ENCODE measurements at regions not wholly inside any gene's neighbourhood (a gene's known extent, or its start where the extent isn't known, plus 50 kb on each side); places are given as distances from the start of the nearest gene placed in this dataset.

- H3K4me1 ChIP-seq (ENCODE audit: insufficient read depth, low read length): no peaks in the 10 kb centered on the region
- no peak overlapping the region for H2AFZ ChIP-seq (ENCODE audit: low read depth, low read length)
- no peaks in the 10 kb centered on the region for H3K36me3 ChIP-seq (ENCODE audit: insufficient read depth, low read length)
- no peaks in the 10 kb centered on the region for H3K79me2 ChIP-seq (ENCODE audit: insufficient read depth, low read length)
- no peaks in the 10 kb centered on the region for H3K9me3 ChIP-seq (ENCODE audit: insufficient read depth, low read length, severe bottlenecking)
- H3K27me3 ChIP-seq (ENCODE audit: insufficient read depth, low read length, poor library complexity): peaks cover 40% of the 10 kb centered on the region
- H3K4me2 ChIP-seq (ENCODE audit: insufficient read depth, low read length): no peak overlapping the region
- H3K4me3 ChIP-seq (ENCODE audit: low read depth in 1 of 2, low read length in 2 of 2): no peak overlapping the region
- no peak overlapping the region for H3K9ac ChIP-seq (ENCODE audit: low read depth, low read length)
- DNase-seq (no peak), ATAC-seq (ENCODE audit: insufficient read depth, low read depth) (no peak)
- no peak overlapping the region for H3K27ac ChIP-seq (ENCODE audit: low read length)
- H4K20me1 ChIP-seq (ENCODE audit: insufficient read depth, low read length): no peaks in the 10 kb centered on the region
- TF ChIP-seq EZH2 (IDR thresholded peaks at IDR 0.05; ENCODE audit: borderline replicate concordance, low read depth, low read length, severe bottlenecking) (no peak), CTCF (IDR thresholded peaks at IDR 0.05; ENCODE audit: borderline replicate concordance, extremely low read depth, low read length, poor library complexity, severe bottlenecking) (no peak)
These were observed 85.6 kb upstream of the HOXC13 start for GRCh38 chr12:53852992-53853391.

- Histone ChIP-seq H4K20me1 (ENCODE audit: insufficient read depth, low read length) (no peaks in the 10 kb centered on the region), H3K4me2 (ENCODE audit: insufficient read depth, low read length) (no peak overlapping the region), H3K9ac (ENCODE audit: low read depth, low read length) (no peak overlapping the region), H3K36me3 (ENCODE audit: insufficient read depth, low read length) (no peaks in the 10 kb centered on the region), H3K4me1 (ENCODE audit: insufficient read depth, low read length) (no peaks in the 10 kb centered on the region), H3K4me3 (ENCODE audit: low read depth in 1 of 2, low read length in 2 of 2) (no peak overlapping the region), H3K27me3 (ENCODE audit: insufficient read depth, low read length, poor library complexity) (peaks cover 28% of the 10 kb centered on the region), H3K9me3 (ENCODE audit: insufficient read depth, low read length, severe bottlenecking) (no peaks in the 10 kb centered on the region), H3K27ac (ENCODE audit: low read length) (no peak overlapping the region), H3K79me2 (ENCODE audit: insufficient read depth, low read length) (no peaks in the 10 kb centered on the region), H2AFZ (ENCODE audit: low read depth, low read length) (no peak overlapping the region)
- no peak for DNase-seq
- TF ChIP-seq EZH2 (IDR thresholded peaks at IDR 0.05; ENCODE audit: borderline replicate concordance, low read depth, low read length, severe bottlenecking) (no peak), CTCF (IDR thresholded peaks at IDR 0.05; ENCODE audit: borderline replicate concordance, extremely low read depth, low read length, poor library complexity, severe bottlenecking) (no peak)
- no peak for ATAC-seq (ENCODE audit: insufficient read depth, low read depth)
These were observed 83.8 kb upstream of the HOXC13 start for GRCh38 chr12:53854701-53855316.

- Histone ChIP-seq H4K20me1 (ENCODE audit: insufficient read depth, low read length) (no peaks in the 10 kb centered on the region), H3K27me3 (ENCODE audit: insufficient read depth, low read length, poor library complexity) (peaks cover 37% of the 10 kb centered on the region), H3K4me2 (ENCODE audit: insufficient read depth, low read length) (no peak overlapping the region), H3K79me2 (ENCODE audit: insufficient read depth, low read length) (no peaks in the 10 kb centered on the region), H3K4me3 (ENCODE audit: low read depth in 1 of 2, low read length in 2 of 2) (no peak overlapping the region), H3K4me1 (ENCODE audit: insufficient read depth, low read length) (no peaks in the 10 kb centered on the region), H3K36me3 (ENCODE audit: insufficient read depth, low read length) (no peaks in the 10 kb centered on the region), H3K9me3 (ENCODE audit: insufficient read depth, low read length, severe bottlenecking) (no peaks in the 10 kb centered on the region), H3K27ac (ENCODE audit: low read length) (no peak overlapping the region), H3K9ac (ENCODE audit: low read depth, low read length) (no peak overlapping the region), H2AFZ (ENCODE audit: low read depth, low read length) (no peak overlapping the region)
- DNase-seq (no peak), ATAC-seq (ENCODE audit: insufficient read depth, low read depth) (no peak)
- no peak for TF ChIP-seq CTCF (IDR thresholded peaks at IDR 0.05; ENCODE audit: borderline replicate concordance, extremely low read depth, low read length, poor library complexity, severe bottlenecking)
These were observed 82.5 kb upstream of the HOXC13 start for GRCh38 chr12:53856132-53856531.

- no peak for ATAC-seq (ENCODE audit: insufficient read depth, low read depth)
- H3K9ac ChIP-seq (ENCODE audit: low read depth, low read length): no peak overlapping the region
- H3K27me3 ChIP-seq (ENCODE audit: insufficient read depth, low read length, poor library complexity): peaks cover 35% of the 10 kb centered on the region
These were observed 81.0 kb upstream of the HOXC13 start for GRCh38 chr12:53857666-53858065.

More at GRCh38 chr12:53857666-53858065, 81.0 kb upstream of the HOXC13 start:
- Histone ChIP-seq H3K4me1 (ENCODE audit: insufficient read depth, low read length) (no peaks in the 10 kb centered on the region), H3K9me3 (ENCODE audit: insufficient read depth, low read length, severe bottlenecking) (no peaks in the 10 kb centered on the region), H4K20me1 (ENCODE audit: insufficient read depth, low read length) (no peaks in the 10 kb centered on the region), H3K36me3 (ENCODE audit: insufficient read depth, low read length) (no peaks in the 10 kb centered on the region), H3K79me2 (ENCODE audit: insufficient read depth, low read length) (no peaks in the 10 kb centered on the region), H3K4me3 (ENCODE audit: low read depth in 1 of 2, low read length in 2 of 2) (no peak overlapping the region), H3K27ac (ENCODE audit: low read length) (no peak overlapping the region), H3K4me2 (ENCODE audit: insufficient read depth, low read length) (no peak overlapping the region), H2AFZ (ENCODE audit: low read depth, low read length) (no peak overlapping the region)
- TF ChIP-seq EZH2 (IDR thresholded peaks at IDR 0.05; ENCODE audit: borderline replicate concordance, low read depth, low read length, severe bottlenecking) (no peak), CTCF (IDR thresholded peaks at IDR 0.05; ENCODE audit: borderline replicate concordance, extremely low read depth, low read length, poor library complexity, severe bottlenecking) (no peak)
- DNase-seq: no peak

All from DND-41 (cell line).